DOHH2 (cell line): ENCODE measurements at regions not wholly inside any gene's neighbourhood (a gene's known extent, or its start where the extent isn't known, plus 50 kb on each side); places are given as distances from the start of the nearest gene placed in this dataset.

Source experiments
- H3F3A ChIP-seq: fragments of 200-600 bp; sonication (generic), shearing (Covaris generic); 2 replicates; pipeline ENCODE4 v1.6.0; 2016; ENCODE audit warnings: antibody characterized with exemption, mild to moderate bottlenecking; ENCODE audit not compliant: control insufficient read depth, insufficient read depth
- H3K27ac ChIP-seq: fragments of 200-600 bp; sonication (generic); 2 replicates; pipeline ENCODE4 v1.5.1; 2014; ENCODE audit warnings: low read depth, mild to moderate bottlenecking, low read length, moderate library complexity
- H3K27me3 ChIP-seq: fragments of 200-600 bp; sonication (generic); 2 replicates; pipeline ENCODE4 v1.6.1; 2014; ENCODE audit warnings: mild to moderate bottlenecking, low read length, mixed read lengths; ENCODE audit not compliant: control insufficient read depth
- H3K36me3 ChIP-seq: fragments of 200-600 bp; sonication (generic); 2 replicates; pipeline ENCODE4 v1.6.1; 2014; ENCODE audit warnings: mild to moderate bottlenecking, low read length, moderate library complexity, mixed read lengths; ENCODE audit not compliant: control insufficient read depth
- H3K4me1 ChIP-seq: fragments of 200-600 bp; sonication (generic); 2 replicates; pipeline ENCODE4 v1.6.1; 2014; ENCODE audit warnings: mild to moderate bottlenecking, low read length, mixed read lengths; ENCODE audit not compliant: control insufficient read depth
- H3K4me2 ChIP-seq: fragments of 200-600 bp; sonication (generic); 2 replicates; pipeline ENCODE4 v1.6.0; 2014; ENCODE audit warnings: mild to moderate bottlenecking, low read length, moderate library complexity
- H3K4me3 ChIP-seq: fragments of 200-600 bp; sonication (generic); 2 replicates; pipeline ENCODE4 v1.5.1; 2014; ENCODE audit warnings: mild to moderate bottlenecking, low read length, mixed read lengths
- H3K79me2 ChIP-seq: fragments of 200-600 bp; sonication (generic); 2 replicates; pipeline ENCODE4 v1.6.1; 2014; ENCODE audit warnings: mild to moderate bottlenecking, low read length, mixed read lengths; ENCODE audit not compliant: control insufficient read depth
- H3K9me2 ChIP-seq: fragments of 200-600 bp; sonication (generic); replicated peaks from 2 replicates; pipeline ENCODE4 v1.6.1; 2014; ENCODE audit warnings: mild to moderate bottlenecking, low read length, mixed read lengths; ENCODE audit not compliant: control insufficient read depth
- H3K9me3 ChIP-seq: fragments of 200-600 bp; sonication (generic); 2 replicates; pipeline ENCODE4 v1.6.1; 2014; ENCODE audit warnings: antibody characterized with exemption, low read length, mixed read lengths; ENCODE audit not compliant: control insufficient read depth, insufficient read depth
- H4K20me1 ChIP-seq: fragments of 200-600 bp; sonication (generic); 2 replicates; pipeline ENCODE4 v1.6.0; 2014; ENCODE audit warnings: low read depth, mild to moderate bottlenecking, antibody characterized with exemption, low read length, moderate library complexity; ENCODE audit not compliant: control insufficient read depth, insufficient read depth
- CTCF ChIP-seq: fragments of 200-600 bp; sonication (generic); IDR thresholded peaks from one replicate; pipeline ENCODE4 v1.5.1; 2014; ENCODE audit warnings: antibody characterized with exemption, mild to moderate bottlenecking, low read depth, low read length; ENCODE audit not compliant: poor library complexity, severe bottlenecking
- EZH2phosphoT487 ChIP-seq: fragments of 200-600 bp; sonication (generic); IDR thresholded peaks from 2 replicates; pipeline ENCODE4 v1.6.1; 2017; ENCODE audit warnings: borderline replicate concordance, mild to moderate bottlenecking, antibody characterized with exemption, low read length, moderate library complexity, mixed read lengths

- H3K4me1 ChIP-seq, result no peaks in the 10 kb centered on the region
- H3K9me3 ChIP-seq, result no peaks in the 10 kb centered on the region
- H4K20me1 ChIP-seq, result no peaks in the 10 kb centered on the region
- TF ChIP-seq CTCF (no peak), EZH2phosphoT487 (no peak)
- no peak overlapping the region for H3K4me3 ChIP-seq
- H3K27me3 ChIP-seq, result no peaks in the 10 kb centered on the region
- no peaks in the 10 kb centered on the region for H3K9me2 ChIP-seq
- H3K36me3 ChIP-seq, result no peaks in the 10 kb centered on the region
- H3F3A ChIP-seq, result no peaks in the 10 kb centered on the region
- H3K4me2 ChIP-seq, result no peak overlapping the region
- H3K79me2 ChIP-seq, result no peaks in the 10 kb centered on the region
- no peak overlapping the region for H3K27ac ChIP-seq
These were observed 55.0 kb upstream of the MARCHF11 start for GRCh38 chr5:16234598-16234997.

GRCh38 chr5:16233730-16234129 lies 54.1 kb upstream of the MARCHF11 start:
- Histone ChIP-seq H3K27me3 (no peaks in the 10 kb centered on the region), H3F3A (no peaks in the 10 kb centered on the region), H3K4me2 (no peak overlapping the region), H4K20me1 (no peaks in the 10 kb centered on the region), H3K9me3 (no peaks in the 10 kb centered on the region), H3K4me1 (no peaks in the 10 kb centered on the region), H3K36me3 (no peaks in the 10 kb centered on the region), H3K9me2 (no peaks in the 10 kb centered on the region), H3K27ac (no peak overlapping the region), H3K4me3 (no peak overlapping the region), H3K79me2 (no peaks in the 10 kb centered on the region)
- no peak for TF ChIP-seq CTCF
- no peak for TF ChIP-seq EZH2phosphoT487

GRCh38 chr5:16229357-16229940 lies 49.9 kb upstream of the MARCHF11 start:
- Histone ChIP-seq H3K9me3 (no peaks in the 10 kb centered on the region), H3K4me1 (no peaks in the 10 kb centered on the region), H3K79me2 (no peaks in the 10 kb centered on the region), H3K27ac (no peak overlapping the region), H3K27me3 (no peaks in the 10 kb centered on the region), H3K4me2 (no peak overlapping the region), H3K9me2 (no peaks in the 10 kb centered on the region), H3K36me3 (no peaks in the 10 kb centered on the region), H4K20me1 (no peaks in the 10 kb centered on the region), H3F3A (no peaks in the 10 kb centered on the region), H3K4me3 (no peak overlapping the region)
- no peak for TF ChIP-seq CTCF
- no peak for TF ChIP-seq EZH2phosphoT487
